HL-60 (cell line): ENCODE measurements at regions not wholly inside any gene's neighbourhood (a gene's known extent, or its start where the extent isn't known, plus 50 kb on each side); places are given as distances from the start of the nearest gene placed in this dataset.

ENCODE experiments used
- GABPA ChIP-seq: IDR thresholded peaks from 2 replicates; pipeline ENCODE4 v1.6.1; 2012; ENCODE audit warnings: low read depth
- POLR2AphosphoS5 ChIP-seq: IDR thresholded peaks from 2 replicates; pipeline ENCODE4 v1.6.1; 2012; ENCODE audit warnings: low read depth
- TF ChIP-seq, protein P1 (sequence below): IDR thresholded peaks from one replicate; pipeline ENCODE4 v1.5.1; 2011; ENCODE audit warnings: low read length, control low read depth, inconsistent platforms; ENCODE audit not compliant: insufficient read depth

DNA sequence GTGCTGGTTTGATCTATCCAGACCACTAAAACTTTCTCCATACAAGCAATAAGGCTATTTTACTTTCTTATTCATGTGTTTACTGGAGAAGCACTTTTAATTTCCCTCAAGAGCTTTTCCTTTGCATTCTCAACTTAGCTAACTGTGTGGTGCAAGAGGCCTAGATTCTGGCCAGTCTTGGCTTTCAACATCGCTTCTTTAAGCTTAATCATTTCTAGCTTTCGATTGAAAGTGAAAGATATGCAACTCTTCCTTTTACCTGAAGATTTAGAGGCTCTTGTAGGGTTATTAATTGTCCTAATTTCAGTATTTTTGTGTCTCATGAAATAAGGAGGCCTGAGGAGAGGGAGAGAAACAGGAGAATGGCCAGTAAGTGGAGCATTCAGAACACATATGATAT is 234.8 kb upstream of the GADL1 start:
- TF ChIP-seq, protein P1, sequence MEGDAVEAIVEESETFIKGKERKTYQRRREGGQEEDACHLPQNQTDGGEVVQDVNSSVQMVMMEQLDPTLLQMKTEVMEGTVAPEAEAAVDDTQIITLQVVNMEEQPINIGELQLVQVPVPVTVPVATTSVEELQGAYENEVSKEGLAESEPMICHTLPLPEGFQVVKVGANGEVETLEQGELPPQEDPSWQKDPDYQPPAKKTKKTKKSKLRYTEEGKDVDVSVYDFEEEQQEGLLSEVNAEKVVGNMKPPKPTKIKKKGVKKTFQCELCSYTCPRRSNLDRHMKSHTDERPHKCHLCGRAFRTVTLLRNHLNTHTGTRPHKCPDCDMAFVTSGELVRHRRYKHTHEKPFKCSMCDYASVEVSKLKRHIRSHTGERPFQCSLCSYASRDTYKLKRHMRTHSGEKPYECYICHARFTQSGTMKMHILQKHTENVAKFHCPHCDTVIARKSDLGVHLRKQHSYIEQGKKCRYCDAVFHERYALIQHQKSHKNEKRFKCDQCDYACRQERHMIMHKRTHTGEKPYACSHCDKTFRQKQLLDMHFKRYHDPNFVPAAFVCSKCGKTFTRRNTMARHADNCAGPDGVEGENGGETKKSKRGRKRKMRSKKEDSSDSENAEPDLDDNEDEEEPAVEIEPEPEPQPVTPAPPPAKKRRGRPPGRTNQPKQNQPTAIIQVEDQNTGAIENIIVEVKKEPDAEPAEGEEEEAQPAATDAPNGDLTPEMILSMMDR = no peak
- TF ChIP-seq POLR2AphosphoS5 (no peak), GABPA (no peak)
